ENCODE measurements at regions not wholly inside any gene's neighbourhood (a gene's known extent, or its start where the extent isn't known, plus 50 kb on each side); places are given as distances from the start of the nearest gene placed in this dataset.

DNA sequence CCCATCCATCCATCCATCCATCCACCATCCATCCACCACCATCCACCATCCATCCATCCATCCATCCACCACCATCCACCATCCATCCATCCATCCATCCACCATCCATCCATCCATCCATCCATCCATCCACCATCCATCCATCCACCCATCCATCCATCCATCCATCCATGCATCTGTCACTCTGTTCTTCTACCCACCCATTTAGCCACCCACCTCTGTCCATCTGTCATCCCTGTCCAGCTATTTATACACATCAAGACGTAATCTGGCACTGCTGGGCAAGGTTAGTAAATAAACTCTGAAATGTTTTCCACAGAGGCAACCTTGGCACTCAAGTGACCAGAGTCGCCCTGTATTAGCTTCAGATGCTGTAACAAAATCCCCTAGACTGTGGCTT is 120.9 kb downstream of the RTP5 start:
- TF ChIP-seq, protein P1, sequence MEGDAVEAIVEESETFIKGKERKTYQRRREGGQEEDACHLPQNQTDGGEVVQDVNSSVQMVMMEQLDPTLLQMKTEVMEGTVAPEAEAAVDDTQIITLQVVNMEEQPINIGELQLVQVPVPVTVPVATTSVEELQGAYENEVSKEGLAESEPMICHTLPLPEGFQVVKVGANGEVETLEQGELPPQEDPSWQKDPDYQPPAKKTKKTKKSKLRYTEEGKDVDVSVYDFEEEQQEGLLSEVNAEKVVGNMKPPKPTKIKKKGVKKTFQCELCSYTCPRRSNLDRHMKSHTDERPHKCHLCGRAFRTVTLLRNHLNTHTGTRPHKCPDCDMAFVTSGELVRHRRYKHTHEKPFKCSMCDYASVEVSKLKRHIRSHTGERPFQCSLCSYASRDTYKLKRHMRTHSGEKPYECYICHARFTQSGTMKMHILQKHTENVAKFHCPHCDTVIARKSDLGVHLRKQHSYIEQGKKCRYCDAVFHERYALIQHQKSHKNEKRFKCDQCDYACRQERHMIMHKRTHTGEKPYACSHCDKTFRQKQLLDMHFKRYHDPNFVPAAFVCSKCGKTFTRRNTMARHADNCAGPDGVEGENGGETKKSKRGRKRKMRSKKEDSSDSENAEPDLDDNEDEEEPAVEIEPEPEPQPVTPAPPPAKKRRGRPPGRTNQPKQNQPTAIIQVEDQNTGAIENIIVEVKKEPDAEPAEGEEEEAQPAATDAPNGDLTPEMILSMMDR (conservative IDR thresholded peaks at IDR 0.05 in 1 of 2, IDR thresholded peaks at IDR 0.05 in 1 of 2; ENCODE audit: low read depth in 1 of 2, low read length in 2 of 2), result no peak
- no peak for TF ChIP-seq EZH2 (IDR thresholded peaks at IDR 0.05; ENCODE audit: low read length, missing control alignments)

All from fibroblast of lung (primary cell).